Activated CD4-positive, alpha-beta T cell treated with anti-CD3 and anti-CD28 coated beads, Interleukin-2, amount 10 ng/mL, durations not matched to agents 24 days and 14 days (primary cell): ENCODE measurements at regions not wholly inside any gene's neighbourhood (a gene's known extent, or its start where the extent isn't known, plus 50 kb on each side); places are given as distances from the start of the nearest gene placed in this dataset.

ENCODE experiments used
- DNase-seq: peaks from one replicate; pipeline ENCODE4 v3.0.0; 2022
- H3K27ac Mint-ChIP-seq: one replicate; pipeline ENCODE4 v1.8.0; 2022; ENCODE audit warnings: mild to moderate bottlenecking, mixed read lengths
- H3K27me3 Mint-ChIP-seq: one replicate; pipeline ENCODE4 v1.8.0; 2022; ENCODE audit warnings: mixed read lengths
- H3K36me3 Mint-ChIP-seq: one replicate; pipeline ENCODE4 v1.8.0; 2022; ENCODE audit warnings: low read depth, mild to moderate bottlenecking, mixed read lengths
- H3K4me1 Mint-ChIP-seq: one replicate; pipeline ENCODE4 v1.8.0; 2021; ENCODE audit warnings: mixed read lengths
- H3K4me3 Mint-ChIP-seq: one replicate; pipeline ENCODE4 v1.8.0; 2022; ENCODE audit warnings: mild to moderate bottlenecking, moderate library complexity, mixed read lengths
- H3K9me3 Mint-ChIP-seq: one replicate; pipeline ENCODE4 v1.8.0; 2021; ENCODE audit warnings: mixed read lengths
- intact Hi-C: fragments of 100-400 bp; cut with micrococcal nuclease; formaldehyde crosslinking; loops from one replicate; pipeline ENCODE4 v1.15.1; 2023

GRCh38 chr15:95857758-95858157 lies 472.7 kb upstream of the NR2F2 start:
- H3K4me1 Mint-ChIP-seq, result no peaks in the 10 kb centered on the region
- intact Hi-C loops, result no loop called here
- peaks cover 15% of the 10 kb centered on the region for H3K9me3 Mint-ChIP-seq
- H3K27ac Mint-ChIP-seq, result no peak overlapping the region
- H3K4me3 Mint-ChIP-seq, result no peak overlapping the region
- DNase-seq, result no peak
- H3K27me3 Mint-ChIP-seq, result peaks cover 73% of the 10 kb centered on the region
- H3K36me3 Mint-ChIP-seq, result no peaks in the 10 kb centered on the region

DNA sequence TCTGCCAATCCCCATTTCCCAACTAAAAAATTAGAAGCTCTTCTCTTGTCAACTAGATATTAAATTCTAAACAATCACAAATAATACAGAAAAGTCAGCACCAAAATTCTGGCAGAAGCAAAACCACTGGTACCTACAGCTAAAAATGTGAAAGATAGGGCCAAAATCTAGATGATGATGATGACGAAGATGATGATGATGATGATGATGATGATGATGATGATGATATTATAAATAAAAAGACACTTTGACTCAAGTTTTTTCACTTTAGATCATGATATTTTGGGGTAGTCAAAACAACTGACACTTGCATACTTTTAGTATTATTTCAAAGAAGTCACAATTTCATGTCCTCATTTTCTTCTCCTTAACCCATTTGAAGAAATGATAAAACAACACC lies 470.1 kb upstream of the NR2F2 start:
- no peak overlapping the region for H3K27ac Mint-ChIP-seq
- H3K27me3 Mint-ChIP-seq, result peaks cover 65% of the 10 kb centered on the region
- intact Hi-C loops, result no loop called here
- H3K9me3 Mint-ChIP-seq, result peaks cover 19% of the 10 kb centered on the region
- no peaks in the 10 kb centered on the region for H3K36me3 Mint-ChIP-seq
- peaks cover 13% of the 10 kb centered on the region for H3K4me1 Mint-ChIP-seq
- no peak overlapping the region for H3K4me3 Mint-ChIP-seq
- no peak for DNase-seq

- DNase-seq, result peak; percentile 81
- intact Hi-C loops, result no loop called here
- H3K9me3 Mint-ChIP-seq, result peaks cover 8% of the 10 kb centered on the region
- H3K27ac Mint-ChIP-seq, result no peak overlapping the region
- peak overlapping the region; percentile 9 for H3K4me3 Mint-ChIP-seq
- H3K4me1 Mint-ChIP-seq, result peaks cover 32% of the 10 kb centered on the region
- H3K27me3 Mint-ChIP-seq, result peaks cover 55% of the 10 kb centered on the region
- no peaks in the 10 kb centered on the region for H3K36me3 Mint-ChIP-seq
These were observed 466.0 kb upstream of the NR2F2 start for GRCh38 chr15:95864467-95864886.

DNA sequence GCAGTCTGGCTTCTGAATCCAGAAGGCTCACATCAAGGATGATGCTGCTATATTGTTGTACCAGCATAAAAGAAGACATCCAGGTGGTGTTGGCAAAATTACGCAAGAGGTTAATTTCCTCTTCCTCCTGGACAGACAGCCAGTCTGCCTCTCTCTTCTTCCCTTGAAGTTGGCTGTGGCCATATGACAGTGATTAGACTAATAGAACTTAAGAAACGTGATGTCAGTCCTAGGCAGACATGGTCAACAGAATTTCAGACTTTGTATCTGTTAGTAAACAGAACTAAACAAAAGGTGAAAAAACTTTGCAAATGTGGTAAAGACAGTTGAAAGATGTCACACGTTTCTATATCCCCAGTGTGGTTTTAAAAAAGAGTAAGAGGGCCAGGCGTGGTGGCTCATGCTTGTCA lies 465.2 kb upstream of the NR2F2 start:
- intact Hi-C loops, result no loop called here
- DNase-seq, result no peak
- peaks cover 46% of the 10 kb centered on the region for H3K27me3 Mint-ChIP-seq
- no peaks in the 10 kb centered on the region for H3K36me3 Mint-ChIP-seq
- H3K9me3 Mint-ChIP-seq, result peaks cover 7% of the 10 kb centered on the region
- no peak overlapping the region for H3K27ac Mint-ChIP-seq
- peaks cover 41% of the 10 kb centered on the region for H3K4me1 Mint-ChIP-seq
- no peak overlapping the region for H3K4me3 Mint-ChIP-seq

DNA sequence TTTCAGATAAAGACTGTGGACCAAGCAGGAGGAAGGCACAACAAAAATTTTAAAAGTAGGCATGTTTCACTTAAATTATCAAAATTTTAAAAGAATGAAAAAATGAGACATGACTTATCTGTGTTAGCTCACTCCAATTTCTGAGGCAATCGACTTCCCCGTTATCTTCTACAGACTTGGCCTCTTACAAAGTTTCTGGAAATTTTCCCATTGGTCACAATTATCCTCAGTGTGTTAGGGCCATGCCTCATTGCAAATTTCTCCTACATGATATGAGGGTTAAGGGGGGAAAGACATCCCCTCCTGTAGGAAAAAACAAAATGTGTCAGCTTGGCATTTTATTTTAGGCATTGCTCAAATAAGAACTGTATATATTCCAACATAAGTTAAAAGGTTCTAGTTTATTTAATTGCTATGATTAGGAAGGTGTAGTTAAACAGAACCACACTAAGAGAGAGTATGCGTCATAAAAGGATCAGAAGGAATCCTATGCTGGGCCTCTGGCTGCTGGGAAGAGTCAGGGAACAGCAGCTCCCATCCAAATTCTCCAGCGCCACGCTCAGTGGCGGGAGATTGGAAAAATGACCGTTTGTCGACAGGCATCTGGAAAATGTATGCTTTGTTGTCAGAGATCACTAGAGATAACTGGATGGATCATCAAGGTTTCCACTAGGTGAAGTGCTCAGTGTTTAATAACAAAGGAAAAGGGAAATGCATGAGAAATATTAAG lies 463.6 kb upstream of the NR2F2 start:
- Mint-ChIP-seq H3K27me3 (peaks cover 36% of the 10 kb centered on the region), H3K9me3 (peaks cover 7% of the 10 kb centered on the region), H3K4me1 (peaks cover 46% of the 10 kb centered on the region), H3K36me3 (peaks cover 2% of the 10 kb centered on the region), H3K4me3 (no peak overlapping the region), H3K27ac (no peak overlapping the region)
- DNase-seq, result no peak
- intact Hi-C loops, result no loop called here

DNA sequence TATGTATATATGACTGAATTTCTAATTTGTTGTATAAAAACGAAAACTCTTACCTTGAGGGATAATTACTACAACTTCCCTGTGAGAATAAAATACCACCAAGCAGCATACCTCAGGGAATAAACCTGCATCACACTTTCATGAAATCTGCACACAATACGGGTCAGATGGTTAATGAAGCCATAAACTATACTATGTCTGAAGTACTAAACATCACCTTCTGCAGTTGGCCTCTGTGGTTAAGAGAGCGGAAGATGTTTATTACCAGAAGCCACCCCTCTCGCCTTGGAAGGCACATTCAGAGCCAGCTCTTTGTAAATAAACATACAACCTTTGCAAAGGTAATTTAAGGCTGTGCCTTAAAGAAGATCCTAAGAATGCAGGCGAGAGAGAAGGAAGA lies 462.1 kb upstream of the NR2F2 start:
- Mint-ChIP-seq H3K36me3 (peaks cover 2% of the 10 kb centered on the region), H3K9me3 (no peaks in the 10 kb centered on the region), H3K4me3 (peak overlapping the region; percentile 40), H3K27ac (no peak overlapping the region), H3K4me1 (peaks cover 43% of the 10 kb centered on the region), H3K27me3 (peaks cover 29% of the 10 kb centered on the region)
- intact Hi-C loops, result no loop called here
- DNase-seq, result peak; percentile 64

- no peak overlapping the region for H3K27ac Mint-ChIP-seq
- intact Hi-C loops, result no loop called here
- peaks cover 43% of the 10 kb centered on the region for H3K4me1 Mint-ChIP-seq
These were observed 461.5 kb upstream of the NR2F2 start for GRCh38 chr15:95868970-95869369.

GRCh38 chr15:95869920-95870319 lies 460.6 kb upstream of the NR2F2 start:
- peaks cover 26% of the 10 kb centered on the region for H3K27me3 Mint-ChIP-seq
- peak overlapping the region; percentile 70 for H3K4me3 Mint-ChIP-seq
- intact Hi-C loops, result loop anchor here (10.0 kb wide), 1 partner anchor 585 kb away; no protein-coding TSS in a partner anchor
- H3K9me3 Mint-ChIP-seq, result no peaks in the 10 kb centered on the region
- H3K4me1 Mint-ChIP-seq, result peaks cover 40% of the 10 kb centered on the region
- peaks cover 2% of the 10 kb centered on the region for H3K36me3 Mint-ChIP-seq
- H3K27ac Mint-ChIP-seq, result no peak overlapping the region
- peak; percentile 75 for DNase-seq

More at GRCh38 chr15:95868970-95869369, 461.5 kb upstream of the NR2F2 start:
- Mint-ChIP-seq H3K36me3 (peaks cover 2% of the 10 kb centered on the region), H3K27me3 (peaks cover 32% of the 10 kb centered on the region), H3K9me3 (no peaks in the 10 kb centered on the region), H3K4me3 (peak overlapping the region; percentile 40)
- no peak for DNase-seq

DNA sequence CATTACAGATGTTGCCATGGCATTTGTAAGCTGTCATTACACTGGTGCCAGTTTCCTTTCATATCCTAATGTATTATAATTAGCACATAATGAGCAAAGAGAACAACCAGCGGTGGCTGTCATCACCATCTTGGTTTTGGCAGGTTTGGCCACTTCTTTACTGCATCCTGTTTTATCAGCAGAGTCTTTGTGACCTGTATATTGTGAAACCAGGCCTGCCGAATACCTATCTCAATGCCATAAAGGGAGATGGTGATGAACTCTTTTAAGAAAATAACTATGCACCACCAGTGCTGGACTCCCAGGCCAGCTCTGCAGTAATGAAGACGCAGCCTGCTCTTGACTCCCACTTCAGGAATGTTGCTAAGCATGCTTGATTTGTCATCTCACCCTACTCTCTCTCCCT lies 458.1 kb upstream of the NR2F2 start:
- Mint-ChIP-seq H3K4me3 (no peak overlapping the region), H3K36me3 (peaks cover 2% of the 10 kb centered on the region), H3K27me3 (peaks cover 14% of the 10 kb centered on the region), H3K4me1 (peaks cover 37% of the 10 kb centered on the region), H3K27ac (no peak overlapping the region), H3K9me3 (peaks cover 9% of the 10 kb centered on the region)
- no peak for DNase-seq
- intact Hi-C loops, result loop anchor here (10.0 kb wide), 1 partner anchor 588 kb away; no protein-coding TSS in a partner anchor

GRCh38 chr15:95874637-95875036 lies 455.9 kb upstream of the NR2F2 start:
- no peak overlapping the region for H3K27ac Mint-ChIP-seq
- peaks cover 7% of the 10 kb centered on the region for H3K27me3 Mint-ChIP-seq
- intact Hi-C loops, result loop anchor here (10.0 kb wide), 1 partner anchor 590 kb away; no protein-coding TSS in a partner anchor
- H3K4me3 Mint-ChIP-seq, result no peak overlapping the region
- H3K9me3 Mint-ChIP-seq, result peaks cover 9% of the 10 kb centered on the region
- no peak for DNase-seq
- H3K36me3 Mint-ChIP-seq, result peaks cover 2% of the 10 kb centered on the region
- peaks cover 30% of the 10 kb centered on the region for H3K4me1 Mint-ChIP-seq

- H3K36me3 Mint-ChIP-seq, result peaks cover 2% of the 10 kb centered on the region
- peaks cover 7% of the 10 kb centered on the region for H3K27me3 Mint-ChIP-seq
- intact Hi-C loops, result loop anchor here (10.0 kb wide), 1 partner anchor 590 kb away; no protein-coding TSS in a partner anchor
- no peak overlapping the region for H3K4me3 Mint-ChIP-seq
- peaks cover 30% of the 10 kb centered on the region for H3K4me1 Mint-ChIP-seq
- H3K9me3 Mint-ChIP-seq, result peaks cover 9% of the 10 kb centered on the region
- DNase-seq, result peak; percentile 66
- no peak overlapping the region for H3K27ac Mint-ChIP-seq
These were observed 455.3 kb upstream of the NR2F2 start for GRCh38 chr15:95875121-95875643.

- H3K4me1 Mint-ChIP-seq, result peaks cover 22% of the 10 kb centered on the region
- intact Hi-C loops, result no loop called here
- DNase-seq, result no peak
- H3K27me3 Mint-ChIP-seq, result peaks cover 5% of the 10 kb centered on the region
- peak overlapping the region; percentile 19 for H3K4me3 Mint-ChIP-seq
- H3K27ac Mint-ChIP-seq, result no peak overlapping the region
- peaks cover 20% of the 10 kb centered on the region for H3K9me3 Mint-ChIP-seq
- no peaks in the 10 kb centered on the region for H3K36me3 Mint-ChIP-seq
These were observed 450.4 kb upstream of the NR2F2 start for GRCh38 chr15:95880031-95880570.

DNA sequence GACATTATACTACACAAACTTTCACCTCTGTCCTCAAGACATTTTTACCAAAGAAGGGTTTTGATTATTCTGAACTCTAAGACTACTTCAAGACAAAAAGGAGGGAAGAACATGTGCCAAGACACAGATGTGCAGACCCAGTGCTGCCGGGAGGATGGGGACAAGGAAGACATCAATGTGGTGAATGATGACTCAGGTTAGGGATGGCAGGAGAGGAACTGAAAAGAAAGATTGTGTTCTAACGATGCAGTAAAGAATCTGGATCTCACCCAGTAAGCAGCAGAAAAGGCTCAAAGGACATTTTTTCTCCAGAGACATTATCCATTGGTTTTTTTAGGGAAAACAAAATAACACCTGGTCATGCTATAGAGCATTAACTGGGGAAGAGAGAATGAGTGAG lies 449.9 kb upstream of the NR2F2 start:
- Mint-ChIP-seq H3K4me3 (no peak overlapping the region), H3K27me3 (peaks cover 7% of the 10 kb centered on the region), H3K4me1 (peaks cover 18% of the 10 kb centered on the region), H3K36me3 (no peaks in the 10 kb centered on the region), H3K9me3 (peaks cover 20% of the 10 kb centered on the region), H3K27ac (no peak overlapping the region)
- intact Hi-C loops, result no loop called here
- DNase-seq, result no peak

- H3K27me3 Mint-ChIP-seq, result peaks cover 14% of the 10 kb centered on the region
- intact Hi-C loops, result no loop called here
- H3K9me3 Mint-ChIP-seq, result peaks cover 19% of the 10 kb centered on the region
- no peak for DNase-seq
- H3K4me1 Mint-ChIP-seq, result peaks cover 17% of the 10 kb centered on the region
- no peak overlapping the region for H3K4me3 Mint-ChIP-seq
- no peak overlapping the region for H3K27ac Mint-ChIP-seq
- H3K36me3 Mint-ChIP-seq, result no peaks in the 10 kb centered on the region
These were observed 447.4 kb upstream of the NR2F2 start for GRCh38 chr15:95883064-95883463.
